Suprapubic skin (tissue), 4 donors: ENCODE measurements at regions not wholly inside any gene's neighbourhood (a gene's known extent, or its start where the extent isn't known, plus 50 kb on each side); places are given as distances from the start of the nearest gene placed in this dataset.

Source experiments
- DNase-seq, 2 donors: peaks; one replicate each; pipeline ENCODE4 v3.0.0-alpha.2; 2019; ENCODE audit warnings: low spot score in 2 of 2
- H3K27ac ChIP-seq: fragments of 200-600 bp; sonication (generic); one replicate; pipeline ENCODE4 v1.5.1; 2019
- H3K27me3 ChIP-seq: fragments of 200-600 bp; sonication (generic); one replicate; pipeline ENCODE4 v1.5.1; 2019
- H3K36me3 ChIP-seq: fragments of 200-600 bp; sonication (generic); one replicate; pipeline ENCODE4 v1.5.1; 2019
- H3K4me1 ChIP-seq: fragments of 200-600 bp; sonication (generic); one replicate; pipeline ENCODE4 v1.5.1; 2019
- H3K4me3 ChIP-seq: fragments of 200-600 bp; sonication (generic); one replicate; pipeline ENCODE4 v1.5.1; 2019; ENCODE audit warnings: mild to moderate bottlenecking
- H3K9me3 ChIP-seq: fragments of 200-600 bp; sonication (generic); one replicate; pipeline ENCODE4 v1.5.1; 2019
- CTCF ChIP-seq, 2 donors: fragments of 200-600 bp in 1 of 2; fragments of 450-650 bp in 1 of 2; sonication (generic) in 1 of 2; IDR thresholded peaks; one replicate each; pipeline ENCODE4 v1.5.1; 2016 to 2019; ENCODE audit warnings: antibody characterized with exemption in 2 of 2, mild to moderate bottlenecking in 1 of 2, moderate library complexity in 1 of 2
- EP300 ChIP-seq: sonication (generic); formaldehyde crosslinking; IDR thresholded peaks from one replicate; pipeline ENCODE4 v1.6.1; 2017; ENCODE audit warnings: antibody characterized with exemption
- POLR2A ChIP-seq, 2 donors: fragments of 450-650 bp; IDR thresholded peaks; one replicate each; pipeline ENCODE4 v1.6.1; 2017; ENCODE audit warnings: antibody characterized with exemption in 2 of 2, mild to moderate bottlenecking in 2 of 2, moderate library complexity in 2 of 2
- POLR2AphosphoS5 ChIP-seq, 3 donors: sonication (generic); formaldehyde crosslinking; IDR thresholded peaks; one replicate each; pipeline ENCODE4 v1.6.1; 2017; ENCODE audit warnings: antibody characterized with exemption in 3 of 3
- whole genome bisulfite sequencing: methylation state at CpG from one replicate; pipeline ENCODE4 v1.1.5; 2018; 5-methylcytosine and 5-hydroxymethylcytosine counted together

- Histone ChIP-seq H3K4me1 (peaks cover 8% of the 10 kb centered on the region), H3K9me3 (no peaks in the 10 kb centered on the region), H3K27ac (no peak overlapping the region), H3K4me3 (no peak overlapping the region), H3K36me3 (no peaks in the 10 kb centered on the region), H3K27me3 (no peaks in the 10 kb centered on the region)
- 75% methylated on average over 3 of the region's 3 CpGs for WGBS
- TF ChIP-seq POLR2A (IDR thresholded peaks at IDR 0.05) (no peak), POLR2AphosphoS5 (IDR thresholded peaks at IDR 0.05) (no peak), EP300 (no peak), CTCF (IDR thresholded peaks at IDR 0.05) (no peak)
- no peak for DNase-seq
Measured at GRCh38 chr1:84756001-84756400, 65.7 kb upstream of the SSX2IP start.

GRCh38 chr1:84755216-84755615 lies 65.0 kb upstream of the SSX2IP start:
- Histone ChIP-seq H3K27ac (no peak overlapping the region), H3K4me1 (peaks cover 8% of the 10 kb centered on the region), H3K36me3 (no peaks in the 10 kb centered on the region), H3K9me3 (no peaks in the 10 kb centered on the region), H3K4me3 (no peak overlapping the region), H3K27me3 (no peaks in the 10 kb centered on the region)
- 91% methylated on average over 8 of the region's 8 CpGs for WGBS
- no peak for DNase-seq
- no peak for TF ChIP-seq EP300
- no peak for TF ChIP-seq CTCF (IDR thresholded peaks at IDR 0.05)
- no peak for TF ChIP-seq POLR2A (IDR thresholded peaks at IDR 0.05)
- TF ChIP-seq POLR2AphosphoS5 (IDR thresholded peaks at IDR 0.05) = no peak

- H3K4me3 ChIP-seq = no peak overlapping the region
- H3K36me3 ChIP-seq = no peaks in the 10 kb centered on the region
- WGBS = 73% methylated on average over 21 of the region's 21 CpGs
- H3K4me1 ChIP-seq = peaks cover 16% of the 10 kb centered on the region
- H3K27ac ChIP-seq = no peak overlapping the region
- H3K9me3 ChIP-seq = no peaks in the 10 kb centered on the region
- DNase-seq = no peak
- no peaks in the 10 kb centered on the region for H3K27me3 ChIP-seq
- TF ChIP-seq POLR2AphosphoS5 (IDR thresholded peaks at IDR 0.05) (no peak), CTCF (IDR thresholded peaks at IDR 0.05) (no peak), POLR2A (IDR thresholded peaks at IDR 0.05) (no peak), EP300 (no peak)
Measured at GRCh38 chr1:84754386-84754703, 64.1 kb upstream of the SSX2IP start.

- Histone ChIP-seq H3K9me3 (no peaks in the 10 kb centered on the region), H3K27ac (no peak overlapping the region), H3K27me3 (no peaks in the 10 kb centered on the region), H3K4me1 (peaks cover 10% of the 10 kb centered on the region), H3K36me3 (no peaks in the 10 kb centered on the region), H3K4me3 (no peak overlapping the region)
- 36% methylated on average over 16 of the region's 16 CpGs for WGBS
- no peak for DNase-seq
- TF ChIP-seq POLR2A (IDR thresholded peaks at IDR 0.05) (no peak), CTCF (IDR thresholded peaks at IDR 0.05) (peak; percentile 69 to 89), EP300 (no peak)
Measured at GRCh38 chr1:84753516-84754385, 63.5 kb upstream of the SSX2IP start.

GRCh38 chr1:84750110-84750730 lies 60.0 kb upstream of the SSX2IP start:
- H3K36me3 ChIP-seq = no peaks in the 10 kb centered on the region
- H3K9me3 ChIP-seq = no peaks in the 10 kb centered on the region
- no peak overlapping the region for H3K4me3 ChIP-seq
- TF ChIP-seq CTCF (IDR thresholded peaks at IDR 0.05) (no peak), POLR2A (IDR thresholded peaks at IDR 0.05) (no peak), EP300 (no peak), POLR2AphosphoS5 (IDR thresholded peaks at IDR 0.05) (no peak)
- H3K4me1 ChIP-seq = peaks cover 9% of the 10 kb centered on the region
- DNase-seq = no peak
- H3K27ac ChIP-seq = no peak overlapping the region
- WGBS = 27% methylated on average over 6 of the region's 6 CpGs
- no peaks in the 10 kb centered on the region for H3K27me3 ChIP-seq
